ENCODE measurements at regions not wholly inside any gene's neighbourhood (a gene's known extent, or its start where the extent isn't known, plus 50 kb on each side); places are given as distances from the start of the nearest gene placed in this dataset.

- TF ChIP-seq, protein P1, sequence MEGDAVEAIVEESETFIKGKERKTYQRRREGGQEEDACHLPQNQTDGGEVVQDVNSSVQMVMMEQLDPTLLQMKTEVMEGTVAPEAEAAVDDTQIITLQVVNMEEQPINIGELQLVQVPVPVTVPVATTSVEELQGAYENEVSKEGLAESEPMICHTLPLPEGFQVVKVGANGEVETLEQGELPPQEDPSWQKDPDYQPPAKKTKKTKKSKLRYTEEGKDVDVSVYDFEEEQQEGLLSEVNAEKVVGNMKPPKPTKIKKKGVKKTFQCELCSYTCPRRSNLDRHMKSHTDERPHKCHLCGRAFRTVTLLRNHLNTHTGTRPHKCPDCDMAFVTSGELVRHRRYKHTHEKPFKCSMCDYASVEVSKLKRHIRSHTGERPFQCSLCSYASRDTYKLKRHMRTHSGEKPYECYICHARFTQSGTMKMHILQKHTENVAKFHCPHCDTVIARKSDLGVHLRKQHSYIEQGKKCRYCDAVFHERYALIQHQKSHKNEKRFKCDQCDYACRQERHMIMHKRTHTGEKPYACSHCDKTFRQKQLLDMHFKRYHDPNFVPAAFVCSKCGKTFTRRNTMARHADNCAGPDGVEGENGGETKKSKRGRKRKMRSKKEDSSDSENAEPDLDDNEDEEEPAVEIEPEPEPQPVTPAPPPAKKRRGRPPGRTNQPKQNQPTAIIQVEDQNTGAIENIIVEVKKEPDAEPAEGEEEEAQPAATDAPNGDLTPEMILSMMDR (conservative IDR thresholded peaks at IDR 0.05 in 1 of 2, IDR thresholded peaks at IDR 0.05 in 1 of 2; ENCODE audit: low read depth in 1 of 2, low read length in 2 of 2), result no peak
- no peak for TF ChIP-seq EZH2 (IDR thresholded peaks at IDR 0.05; ENCODE audit: low read length, missing control alignments)
Observed at GRCh38 chr6:8361259-8361658, 74.1 kb downstream of the SLC35B3 start.
